ENCODE measurements at regions not wholly inside any gene's neighbourhood (a gene's known extent, or its start where the extent isn't known, plus 50 kb on each side); places are given as distances from the start of the nearest gene placed in this dataset.

GRCh38 chr7:25758559-25758958 is 393.4 kb upstream of the NFE2L3 start:
- Mint-ChIP-seq H3K27ac (no peak overlapping the region), H3K27me3 (ENCODE audit: low read depth) (peaks cover 12% of the 10 kb centered on the region), H3K4me1 (peaks cover 51% of the 10 kb centered on the region), H3K4me3 (no peak overlapping the region), H3K36me3 (no peaks in the 10 kb centered on the region), H3K9me3 (no peaks in the 10 kb centered on the region)
- no peak for DNase-seq (ENCODE audit: low spot score in 2 of 2, unreplicated experiment in 2 of 2)
- no peak for TF ChIP-seq CTCF (IDR thresholded peaks at IDR 0.05; ENCODE audit: unreplicated experiment)

GRCh38 chr7:25759286-25759685 is 392.7 kb upstream of the NFE2L3 start:
- DNase-seq (ENCODE audit: low spot score in 2 of 2, unreplicated experiment in 2 of 2): no peak
- peaks cover 12% of the 10 kb centered on the region for H3K27me3 Mint-ChIP-seq (ENCODE audit: low read depth)
- H3K9me3 Mint-ChIP-seq: no peaks in the 10 kb centered on the region
- no peak for TF ChIP-seq CTCF (IDR thresholded peaks at IDR 0.05; ENCODE audit: unreplicated experiment)
- no peak overlapping the region for H3K27ac Mint-ChIP-seq
- peaks cover 44% of the 10 kb centered on the region for H3K4me1 Mint-ChIP-seq
- H3K4me3 Mint-ChIP-seq: no peak overlapping the region
- no peaks in the 10 kb centered on the region for H3K36me3 Mint-ChIP-seq

- Mint-ChIP-seq H3K36me3 (no peaks in the 10 kb centered on the region), H3K27me3 (ENCODE audit: low read depth) (peaks cover 12% of the 10 kb centered on the region), H3K27ac (no peak overlapping the region), H3K4me1 (peaks cover 40% of the 10 kb centered on the region), H3K9me3 (no peaks in the 10 kb centered on the region), H3K4me3 (no peak overlapping the region)
- no peak for TF ChIP-seq CTCF (IDR thresholded peaks at IDR 0.05; ENCODE audit: unreplicated experiment)
- DNase-seq (ENCODE audit: low spot score in 2 of 2, unreplicated experiment in 2 of 2): no peak
These were observed 392.2 kb upstream of the NFE2L3 start for GRCh38 chr7:25759748-25760147.

DNA sequence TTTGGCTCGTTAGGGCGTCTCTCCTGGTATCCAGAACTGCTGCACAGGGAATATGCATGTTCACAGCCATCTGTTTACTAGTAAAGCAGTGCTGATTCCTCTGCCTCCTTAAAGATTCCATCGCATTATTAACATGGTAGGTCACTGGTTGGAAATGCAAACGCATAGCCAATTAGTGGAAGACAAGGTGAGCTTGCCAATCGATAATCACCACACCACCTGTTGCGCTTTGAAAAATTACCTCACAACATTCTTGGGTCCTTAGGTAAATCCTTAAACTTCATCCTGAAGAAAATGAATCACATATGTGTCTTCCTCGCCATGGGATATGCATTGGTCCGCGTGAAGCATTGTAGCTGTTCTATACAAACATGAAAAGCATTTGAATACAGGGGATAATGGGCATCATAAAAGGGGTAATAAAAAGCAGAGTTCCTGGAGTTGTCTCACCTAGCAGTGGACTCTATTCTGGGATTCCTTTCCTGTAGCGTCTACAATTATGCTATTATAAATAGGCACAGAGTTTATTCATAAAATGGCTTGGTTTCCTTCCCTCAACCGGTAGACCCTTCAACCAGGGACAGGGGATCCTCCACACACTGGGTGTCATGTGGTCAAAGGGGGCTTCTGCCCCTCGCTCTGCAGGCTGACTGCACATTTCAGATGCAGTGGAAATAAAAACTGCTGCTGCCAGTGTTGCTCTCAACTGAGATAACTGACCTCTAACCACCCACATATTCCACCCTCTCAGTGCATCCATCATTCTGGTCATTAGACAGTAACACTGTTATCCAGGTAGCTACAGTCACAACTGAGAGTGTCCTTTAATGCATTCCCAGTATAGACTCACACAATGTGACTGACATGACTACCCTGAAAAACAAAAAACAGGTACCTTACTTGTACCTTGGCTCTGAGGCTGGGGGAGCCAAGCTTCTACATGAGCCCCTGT is 389.2 kb upstream of the NFE2L3 start:
- no peak overlapping the region for H3K27ac Mint-ChIP-seq
- no peak overlapping the region for H3K4me3 Mint-ChIP-seq
- no peak for TF ChIP-seq CTCF (IDR thresholded peaks at IDR 0.05; ENCODE audit: unreplicated experiment)
- peaks cover 22% of the 10 kb centered on the region for H3K4me1 Mint-ChIP-seq
- DNase-seq (ENCODE audit: low spot score in 2 of 2, unreplicated experiment in 2 of 2): no peak
- H3K27me3 Mint-ChIP-seq (ENCODE audit: low read depth): peaks cover 15% of the 10 kb centered on the region
- no peaks in the 10 kb centered on the region for H3K36me3 Mint-ChIP-seq
- H3K9me3 Mint-ChIP-seq: no peaks in the 10 kb centered on the region

GRCh38 chr7:25763463-25763860 is 388.5 kb upstream of the NFE2L3 start:
- Mint-ChIP-seq H3K27me3 (ENCODE audit: low read depth) (peaks cover 17% of the 10 kb centered on the region), H3K36me3 (no peaks in the 10 kb centered on the region), H3K4me3 (no peak overlapping the region), H3K9me3 (no peaks in the 10 kb centered on the region), H3K27ac (no peak overlapping the region), H3K4me1 (peaks cover 18% of the 10 kb centered on the region)
- no peak for DNase-seq (ENCODE audit: low spot score in 2 of 2, unreplicated experiment in 2 of 2)
- TF ChIP-seq CTCF (IDR thresholded peaks at IDR 0.05; ENCODE audit: unreplicated experiment): no peak

Data from mesothelial cell of epicardium (in vitro differentiated cells).